ENCODE measurements at regions not wholly inside any gene's neighbourhood (a gene's known extent, or its start where the extent isn't known, plus 50 kb on each side); places are given as distances from the start of the nearest gene placed in this dataset.
A peak's percentile ranks its signal among the peaks of the same experiment; 100 is the strongest.

DNA sequence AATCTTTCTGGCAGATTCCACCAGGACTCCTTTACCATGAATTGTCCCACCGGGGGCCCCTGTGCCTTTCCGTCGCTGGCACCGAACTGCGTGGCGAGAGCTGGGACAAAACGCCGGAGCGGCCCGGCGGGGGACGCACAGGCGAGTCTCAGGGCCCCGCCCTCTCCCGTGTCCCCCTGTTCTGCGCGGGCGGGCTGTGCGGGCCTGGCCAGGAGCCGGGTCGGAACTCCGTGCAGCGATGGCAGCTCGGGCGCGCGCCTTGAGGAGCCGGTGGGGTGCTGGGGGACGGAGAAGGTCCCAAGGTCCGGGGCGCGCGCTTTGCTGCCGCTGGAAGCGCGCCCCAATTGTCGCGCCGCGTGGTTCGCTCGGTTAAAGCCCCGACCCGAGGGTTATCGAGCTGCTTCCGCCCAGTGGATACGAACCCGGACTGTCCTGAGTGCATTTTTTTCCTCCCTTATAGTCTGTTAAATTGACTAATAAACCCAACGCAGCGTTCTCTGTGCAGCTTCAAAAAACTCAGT lies 125.3 kb downstream of the TMEM174 start:
- Histone ChIP-seq H3K4me1 (ENCODE audit: control insufficient read depth, extremely low read depth, insufficient read depth, low read length) (peaks cover 15% of the 10 kb centered on the region), H2AFZ (ENCODE audit: control insufficient read depth, low read length) (no peak overlapping the region), H3K27me3 (ENCODE audit: control insufficient read depth, extremely low read depth, insufficient read depth, low read length) (peaks cover 67% of the 10 kb centered on the region), H3K4me2 (ENCODE audit: control insufficient read depth, extremely low read depth, insufficient read depth, low read depth, low read length) (peak overlapping the region; percentile 82), H3K9me3 (ENCODE audit: control insufficient read depth, low read depth, low read length) (no peaks in the 10 kb centered on the region), H4K20me1 (ENCODE audit: control insufficient read depth, extremely low read depth, insufficient read depth, low read length) (no peaks in the 10 kb centered on the region), H3K9me1 (ENCODE audit: control insufficient read depth, extremely low read depth, insufficient read depth, low read length) (no peaks in the 10 kb centered on the region), H3K36me3 (ENCODE audit: control insufficient read depth in 2 of 2, extremely low read depth in 1 of 2, insufficient read depth in 2 of 2, low read length in 2 of 2) (no peaks in the 10 kb centered on the region), H3K79me2 (ENCODE audit: control insufficient read depth, insufficient read depth, low read length) (no peaks in the 10 kb centered on the region), H3K4me3 (ENCODE audit: control insufficient read depth in 2 of 3, extremely low read depth in 1 of 3, insufficient read depth in 2 of 3, low read depth in 1 of 3, low read length in 3 of 3) (peak overlapping the region in 2 of 3 experiments; percentile 44 to 60), H3K9ac (ENCODE audit: control insufficient read depth, extremely low read depth, insufficient read depth, low read length) (no peak overlapping the region), H3K27ac (ENCODE audit: control insufficient read depth, insufficient read depth, low read length) (no peak overlapping the region)
- no peak for DNase-seq (ENCODE audit: low read depth, low spot score)
- TF ChIP-seq CTCF (optimal IDR thresholded peaks at IDR 0.05 in 1 of 3, IDR thresholded peaks at IDR 0.05 in 1 of 3, conservative IDR thresholded peaks at IDR 0.05 in 1 of 3; ENCODE audit: extremely low read depth in 1 of 3, insufficient read depth in 2 of 3, low read length in 3 of 3) (no peak), EZH2 (IDR thresholded peaks at IDR 0.05; ENCODE audit: low read length) (no peak)
- dilution Hi-C loops (cut with MboI; ENCODE audit: extremely low pct_ligation_motif_present, low sequenced_read_pairs) = no loop called here
- FAIRE-seq = no peak

- TF ChIP-seq EZH2 (IDR thresholded peaks at IDR 0.05; ENCODE audit: low read length) = no peak
- TF ChIP-seq CTCF (optimal IDR thresholded peaks at IDR 0.05 in 1 of 3, IDR thresholded peaks at IDR 0.05 in 1 of 3, conservative IDR thresholded peaks at IDR 0.05 in 1 of 3; ENCODE audit: extremely low read depth in 1 of 3, insufficient read depth in 2 of 3, low read length in 3 of 3) = no peak
- Histone ChIP-seq H3K36me3 (ENCODE audit: control insufficient read depth in 2 of 2, extremely low read depth in 1 of 2, insufficient read depth in 2 of 2, low read length in 2 of 2) (no peaks in the 10 kb centered on the region), H3K9me1 (ENCODE audit: control insufficient read depth, extremely low read depth, insufficient read depth, low read length) (no peaks in the 10 kb centered on the region), H3K4me1 (ENCODE audit: control insufficient read depth, extremely low read depth, insufficient read depth, low read length) (peaks cover 23% of the 10 kb centered on the region), H3K27me3 (ENCODE audit: control insufficient read depth, extremely low read depth, insufficient read depth, low read length) (peaks cover 60% of the 10 kb centered on the region), H2AFZ (ENCODE audit: control insufficient read depth, low read length) (no peak overlapping the region), H4K20me1 (ENCODE audit: control insufficient read depth, extremely low read depth, insufficient read depth, low read length) (no peaks in the 10 kb centered on the region), H3K9me3 (ENCODE audit: control insufficient read depth, low read depth, low read length) (no peaks in the 10 kb centered on the region), H3K27ac (ENCODE audit: control insufficient read depth, insufficient read depth, low read length) (no peak overlapping the region), H3K4me2 (ENCODE audit: control insufficient read depth, extremely low read depth, insufficient read depth, low read depth, low read length) (no peak overlapping the region), H3K9ac (ENCODE audit: control insufficient read depth, extremely low read depth, insufficient read depth, low read length) (no peak overlapping the region), H3K4me3 (ENCODE audit: control insufficient read depth in 2 of 3, extremely low read depth in 1 of 3, insufficient read depth in 2 of 3, low read depth in 1 of 3, low read length in 3 of 3) (no peak overlapping the region), H3K79me2 (ENCODE audit: control insufficient read depth, insufficient read depth, low read length) (no peaks in the 10 kb centered on the region)
- FAIRE-seq (no peak), DNase-seq (ENCODE audit: low read depth, low spot score) (no peak)
- dilution Hi-C loops (cut with MboI; ENCODE audit: extremely low pct_ligation_motif_present, low sequenced_read_pairs) = no loop called here
Observed at GRCh38 chr5:73297430-73297829, 124.4 kb downstream of the TMEM174 start.
